22Rv1 (cell line): ENCODE measurements at regions not wholly inside any gene's neighbourhood (a gene's known extent, or its start where the extent isn't known, plus 50 kb on each side); places are given as distances from the start of the nearest gene placed in this dataset.

ENCODE experiments used
- CTCF ChIP-seq: fragments of 450-650 bp; IDR thresholded peaks from 2 replicates; pipeline ENCODE4 v1.5.1; 2017; ENCODE audit warnings: mild to moderate bottlenecking
- ZFX ChIP-seq: fragments of 450-650 bp; IDR thresholded peaks from 2 replicates; pipeline ENCODE4 v1.6.1; 2017; ENCODE audit warnings: antibody characterized with exemption, borderline replicate concordance

- TF ChIP-seq CTCF (no peak), ZFX (no peak)
Measured at GRCh38 chr3:99339222-99339621, 299.2 kb upstream of the COL8A1 start.
